Ishikawa (cell line): ENCODE measurements at regions not wholly inside any gene's neighbourhood (a gene's known extent, or its start where the extent isn't known, plus 50 kb on each side); places are given as distances from the start of the nearest gene placed in this dataset.

Source experiments
- CEBPB ChIP-seq: IDR thresholded peaks from 2 replicates; pipeline ENCODE4 v1.6.1; 2012
- CREB1 ChIP-seq: IDR thresholded peaks from 2 replicates; pipeline ENCODE4 v1.6.1; 2012; ENCODE audit warnings: low read depth
- EGR1 ChIP-seq: IDR thresholded peaks from 2 replicates; pipeline ENCODE4 v1.6.1; 2012
- EP300 ChIP-seq: IDR thresholded peaks from 2 replicates; pipeline ENCODE4 v1.6.1; 2012; ENCODE audit warnings: borderline replicate concordance
- FOXM1 ChIP-seq: IDR thresholded peaks from 2 replicates; pipeline ENCODE4 v1.6.1; 2012; ENCODE audit warnings: low read depth, borderline replicate concordance
- NFIC ChIP-seq: IDR thresholded peaks from 2 replicates; pipeline ENCODE4 v1.6.1; 2012
- RAD21 ChIP-seq: IDR thresholded peaks from 2 replicates; pipeline ENCODE4 v1.6.1; 2012; ENCODE audit warnings: low read depth
- REST ChIP-seq: IDR thresholded peaks from 2 replicates; pipeline ENCODE4 v1.6.1; 2012; ENCODE audit warnings: low read depth, mild to moderate bottlenecking
- TAF1 ChIP-seq: IDR thresholded peaks from 2 replicates; pipeline ENCODE4 v1.6.1; 2012; ENCODE audit warnings: low read depth, mild to moderate bottlenecking
- TCF12 ChIP-seq: IDR thresholded peaks from 2 replicates; pipeline ENCODE4 v1.6.1; 2012; ENCODE audit warnings: low read depth
- TEAD4 ChIP-seq: IDR thresholded peaks from 2 replicates; pipeline ENCODE4 v1.6.1; 2012
- YY1 ChIP-seq: IDR thresholded peaks from 2 replicates; pipeline ENCODE4 v1.6.1; 2012; ENCODE audit warnings: low read depth
- ZBTB7A ChIP-seq: IDR thresholded peaks from 2 replicates; pipeline ENCODE4 v1.6.1; 2012; ENCODE audit warnings: low read depth
- TF ChIP-seq, protein P1 (sequence below): IDR thresholded peaks from 2 replicates; pipeline ENCODE4 v1.6.1; 2012
- TF ChIP-seq, protein P2 (sequence below): IDR thresholded peaks from 2 replicates; pipeline ENCODE4 v1.6.1; 2012

DNA sequence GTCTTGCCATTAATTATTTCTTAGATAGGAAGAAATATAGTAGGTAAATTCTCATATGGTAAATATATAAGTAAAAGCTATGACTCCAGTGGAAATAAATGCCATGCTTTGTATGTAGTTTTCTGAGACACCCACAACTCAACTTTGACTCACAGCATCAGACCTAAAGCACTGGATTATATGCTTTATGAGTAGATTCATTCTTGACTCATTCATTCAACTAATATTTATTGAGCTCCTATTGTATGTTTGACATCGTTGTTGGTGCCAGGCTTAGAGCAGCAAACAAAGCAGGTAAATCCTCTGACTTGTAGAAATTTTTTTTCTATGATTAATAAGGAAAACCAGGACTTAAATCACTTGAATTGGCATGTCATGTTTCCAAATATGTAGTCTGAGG is 211.4 kb downstream of the PTPRC start:
- TF ChIP-seq ZBTB7A: no peak
- no peak for TF ChIP-seq TCF12
- TF ChIP-seq, protein P1, sequence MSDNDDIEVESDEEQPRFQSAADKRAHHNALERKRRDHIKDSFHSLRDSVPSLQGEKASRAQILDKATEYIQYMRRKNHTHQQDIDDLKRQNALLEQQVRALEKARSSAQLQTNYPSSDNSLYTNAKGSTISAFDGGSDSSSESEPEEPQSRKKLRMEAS: no peak
- TF ChIP-seq TAF1: no peak
- no peak for TF ChIP-seq FOXM1
- no peak for TF ChIP-seq NFIC
- no peak for TF ChIP-seq CREB1
- no peak for TF ChIP-seq EP300
- TF ChIP-seq CEBPB: no peak
- TF ChIP-seq EGR1: no peak
- no peak for TF ChIP-seq TEAD4

DNA sequence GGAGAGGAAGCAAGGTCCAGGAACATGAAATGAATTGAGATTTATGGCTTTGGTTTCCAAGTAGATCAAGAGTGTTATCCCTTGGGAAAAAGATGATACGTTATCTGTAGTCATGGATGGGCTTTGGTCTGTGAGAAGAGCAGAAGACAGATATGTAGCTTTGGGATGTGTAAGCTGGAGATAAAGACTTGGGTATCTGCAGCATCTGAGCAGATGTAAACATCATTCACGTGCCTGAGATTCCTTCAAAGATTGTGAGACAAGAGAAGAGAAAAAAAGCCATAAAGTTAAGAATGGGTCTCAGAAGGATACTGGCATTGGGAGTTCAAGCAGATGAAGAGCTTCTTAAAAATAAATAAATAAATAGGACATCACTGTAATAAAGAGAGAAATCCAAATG is 217.8 kb downstream of the PTPRC start:
- no peak for TF ChIP-seq ZBTB7A
- TF ChIP-seq, protein P1: no peak
- no peak for TF ChIP-seq TCF12
- TF ChIP-seq YY1: no peak
- TF ChIP-seq, protein P2, sequence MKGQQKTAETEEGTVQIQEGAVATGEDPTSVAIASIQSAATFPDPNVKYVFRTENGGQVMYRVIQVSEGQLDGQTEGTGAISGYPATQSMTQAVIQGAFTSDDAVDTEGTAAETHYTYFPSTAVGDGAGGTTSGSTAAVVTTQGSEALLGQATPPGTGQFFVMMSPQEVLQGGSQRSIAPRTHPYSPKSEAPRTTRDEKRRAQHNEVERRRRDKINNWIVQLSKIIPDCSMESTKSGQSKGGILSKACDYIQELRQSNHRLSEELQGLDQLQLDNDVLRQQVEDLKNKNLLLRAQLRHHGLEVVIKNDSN: no peak
- no peak for TF ChIP-seq EP300
- no peak for TF ChIP-seq TAF1
- no peak for TF ChIP-seq CREB1
- TF ChIP-seq REST: no peak
- TF ChIP-seq FOXM1: no peak
- TF ChIP-seq TEAD4: no peak
- no peak for TF ChIP-seq NFIC
- TF ChIP-seq EGR1: no peak
- no peak for TF ChIP-seq RAD21
- TF ChIP-seq CEBPB: no peak

DNA sequence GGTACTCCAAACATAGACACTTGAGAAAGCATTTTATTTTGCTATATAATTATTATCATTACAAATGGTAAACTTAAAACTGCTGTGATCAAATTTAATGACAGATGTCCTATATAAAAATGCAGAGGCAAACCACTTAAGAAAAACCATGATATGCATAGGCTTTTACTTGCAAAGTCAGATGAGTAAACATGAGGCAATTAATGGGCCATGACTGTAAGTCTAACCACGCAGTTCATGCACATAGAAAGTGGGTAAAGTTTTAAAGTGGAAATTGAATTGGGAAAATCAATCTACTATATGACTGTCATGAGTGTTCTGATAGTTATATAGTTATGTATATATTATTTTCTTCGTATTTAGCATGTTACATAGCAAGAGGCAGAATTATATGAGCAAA is 219.2 kb downstream of the PTPRC start:
- TF ChIP-seq YY1 (no peak), TAF1 (no peak), REST (no peak), CEBPB (no peak), ZBTB7A (no peak), RAD21 (no peak), TEAD4 (no peak), NFIC (no peak), TCF12 (no peak), FOXM1 (no peak), EGR1 (no peak), CREB1 (no peak), EP300 (no peak)
- TF ChIP-seq, protein P1: no peak
- TF ChIP-seq, protein P2: no peak

DNA sequence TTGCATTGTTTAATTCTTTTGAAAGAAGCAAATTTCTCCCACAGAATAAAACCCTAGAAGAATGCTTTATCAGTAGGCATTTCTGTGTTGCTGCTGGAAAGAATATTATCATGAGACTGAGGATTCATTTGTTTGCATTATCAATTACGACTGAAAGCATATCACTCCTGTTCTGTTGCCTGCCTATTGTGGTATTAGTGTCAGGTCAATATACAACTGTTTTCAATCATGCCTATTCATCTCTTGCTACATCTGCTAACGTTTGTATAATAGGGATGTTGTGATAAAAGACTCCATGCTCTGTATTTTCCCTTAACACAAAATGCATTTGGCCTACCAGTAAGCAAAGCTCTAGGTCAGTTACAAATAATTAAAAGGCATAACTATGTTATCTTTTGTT is 221.5 kb downstream of the PTPRC start:
- TF ChIP-seq TAF1: no peak
- no peak for TF ChIP-seq REST
- TF ChIP-seq ZBTB7A: no peak
- no peak for TF ChIP-seq CEBPB
- TF ChIP-seq YY1: no peak
- TF ChIP-seq, protein P2: no peak
- TF ChIP-seq EGR1: no peak
- no peak for TF ChIP-seq RAD21
- no peak for TF ChIP-seq FOXM1
- no peak for TF ChIP-seq NFIC
- no peak for TF ChIP-seq TEAD4
- no peak for TF ChIP-seq CREB1
- TF ChIP-seq TCF12: no peak
- no peak for TF ChIP-seq EP300
- TF ChIP-seq, protein P1: no peak
